ENCODE measurements at regions not wholly inside any gene's neighbourhood (a gene's known extent, or its start where the extent isn't known, plus 50 kb on each side); places are given as distances from the start of the nearest gene placed in this dataset.
"Not testable (repeated sequence)": the region's sequence is repeated elsewhere in the genome, so short reads cannot be mapped to it uniquely, and the experiment has no call there.

GRCh38 chr21:7949882-7950281 is 2571.5 kb upstream of the TPTE start:
- H3K79me1 ChIP-seq (replicated peaks; ENCODE audit: low read length, poor library complexity, severe bottlenecking); H2AK5ac ChIP-seq (ENCODE audit: low read length, severe bottlenecking); H3K23ac ChIP-seq (ENCODE audit: low read length in 2 of 2); H3K27me3 ChIP-seq (ENCODE audit: control insufficient read depth in 1 of 2, insufficient read depth in 1 of 2, low read length in 2 of 2); H2BK120ac ChIP-seq (ENCODE audit: low read depth, low read length); H3K4ac ChIP-seq (ENCODE audit: low read depth in 1 of 2, low read length in 2 of 2); H3K14ac ChIP-seq (ENCODE audit: low read length in 2 of 2); H3K27ac ChIP-seq (ENCODE audit: low read length, poor library complexity, severe bottlenecking); DNase-seq; H3K18ac ChIP-seq (ENCODE audit: low read depth in 1 of 2, low read length in 2 of 2); H3K4me1 ChIP-seq (ENCODE audit: control insufficient read depth, insufficient read depth, low read depth, low read length); H4K8ac ChIP-seq (ENCODE audit: low read length); H2BK12ac ChIP-seq (ENCODE audit: low read length in 2 of 2); H2BK5ac ChIP-seq (ENCODE audit: low read depth, low read length, poor library complexity, severe bottlenecking); H3K4me3 ChIP-seq (ENCODE audit: insufficient read depth in 1 of 2, low read depth in 1 of 2, low read length in 2 of 2); H2AFZ ChIP-seq (ENCODE audit: low read depth, low read length); H3K9ac ChIP-seq (ENCODE audit: low read length); H4K91ac ChIP-seq (ENCODE audit: low read length); H3K36me3 ChIP-seq (ENCODE audit: control insufficient read depth in 1 of 2, insufficient read depth in 2 of 2, low read depth in 1 of 2, low read length in 2 of 2); H2BK15ac ChIP-seq (ENCODE audit: low read depth, poor library complexity, severe bottlenecking); H3K4me2 ChIP-seq (ENCODE audit: low read length, poor library complexity, severe bottlenecking): not testable (repeated sequence)
- peaks cover 98% of the 10 kb centered on the region for H3K9me3 ChIP-seq (ENCODE audit: control insufficient read depth, low read length)
- 49% methylated on average over 6 of the region's 6 CpGs for WGBS

- H3K14ac ChIP-seq (ENCODE audit: low read length in 2 of 2) = no peak overlapping the region
- H3K18ac ChIP-seq (ENCODE audit: low read depth in 1 of 2, low read length in 2 of 2) = no peak overlapping the region
- no peak overlapping the region for H4K91ac ChIP-seq (ENCODE audit: low read length)
- no peak overlapping the region for H2BK15ac ChIP-seq (ENCODE audit: low read depth, poor library complexity, severe bottlenecking)
- H3K36me3 ChIP-seq (ENCODE audit: control insufficient read depth in 1 of 2, insufficient read depth in 2 of 2, low read depth in 1 of 2, low read length in 2 of 2) = no peaks in the 10 kb centered on the region
- no peak overlapping the region for H3K27ac ChIP-seq (ENCODE audit: low read length, poor library complexity, severe bottlenecking)
- no peak overlapping the region for H3K23ac ChIP-seq (ENCODE audit: low read length in 2 of 2)
- no peak overlapping the region for H3K9ac ChIP-seq (ENCODE audit: low read length)
- 64% methylated on average over 14 of the region's 14 CpGs for WGBS
- no peaks in the 10 kb centered on the region for H3K27me3 ChIP-seq (ENCODE audit: control insufficient read depth in 1 of 2, insufficient read depth in 1 of 2, low read length in 2 of 2)
- no peak overlapping the region for H2AK5ac ChIP-seq (ENCODE audit: low read length, severe bottlenecking)
- H2BK12ac ChIP-seq (ENCODE audit: low read length in 2 of 2) = no peak overlapping the region
- H3K4ac ChIP-seq (ENCODE audit: low read depth in 1 of 2, low read length in 2 of 2) = no peak overlapping the region
- no peak overlapping the region for H2BK5ac ChIP-seq (ENCODE audit: low read depth, low read length, poor library complexity, severe bottlenecking)
- DNase-seq = no peak
- H3K4me1 ChIP-seq (ENCODE audit: control insufficient read depth, insufficient read depth, low read depth, low read length) = no peaks in the 10 kb centered on the region
- no peak overlapping the region for H3K4me3 ChIP-seq (ENCODE audit: insufficient read depth in 1 of 2, low read depth in 1 of 2, low read length in 2 of 2)
- H2AFZ ChIP-seq (ENCODE audit: low read depth, low read length) = no peak overlapping the region
- no peak overlapping the region for H4K8ac ChIP-seq (ENCODE audit: low read length)
- no peak overlapping the region for H3K4me2 ChIP-seq (ENCODE audit: low read length, poor library complexity, severe bottlenecking)
- no peaks in the 10 kb centered on the region for H3K79me1 ChIP-seq (replicated peaks; ENCODE audit: low read length, poor library complexity, severe bottlenecking)
- H3K9me3 ChIP-seq (ENCODE audit: control insufficient read depth, low read length) = peaks cover 100% of the 10 kb centered on the region
- no peak overlapping the region for H2BK120ac ChIP-seq (ENCODE audit: low read depth, low read length)
These were observed 2569.4 kb upstream of the TPTE start for GRCh38 chr21:7951854-7952519.

GRCh38 chr21:7952648-7953047 is 2568.7 kb upstream of the TPTE start:
- 65% methylated on average over 12 of the region's 12 CpGs for WGBS
- no peak overlapping the region for H4K91ac ChIP-seq (ENCODE audit: low read length)
- H2BK12ac ChIP-seq (ENCODE audit: low read length in 2 of 2) = no peak overlapping the region
- no peak overlapping the region for H3K4ac ChIP-seq (ENCODE audit: low read depth in 1 of 2, low read length in 2 of 2)
- H3K79me1 ChIP-seq (replicated peaks; ENCODE audit: low read length, poor library complexity, severe bottlenecking) = no peaks in the 10 kb centered on the region
- no peaks in the 10 kb centered on the region for H3K36me3 ChIP-seq (ENCODE audit: control insufficient read depth in 1 of 2, insufficient read depth in 2 of 2, low read depth in 1 of 2, low read length in 2 of 2)
- no peak overlapping the region for H2AFZ ChIP-seq (ENCODE audit: low read depth, low read length)
- no peak for DNase-seq
- H2BK15ac ChIP-seq (ENCODE audit: low read depth, poor library complexity, severe bottlenecking) = no peak overlapping the region
- H3K4me2 ChIP-seq (ENCODE audit: low read length, poor library complexity, severe bottlenecking) = no peak overlapping the region
- H3K18ac ChIP-seq (ENCODE audit: low read depth in 1 of 2, low read length in 2 of 2) = no peak overlapping the region
- no peak overlapping the region for H2AK5ac ChIP-seq (ENCODE audit: low read length, severe bottlenecking)
- H3K23ac ChIP-seq (ENCODE audit: low read length in 2 of 2) = no peak overlapping the region
- H3K27ac ChIP-seq (ENCODE audit: low read length, poor library complexity, severe bottlenecking) = no peak overlapping the region
- H3K4me1 ChIP-seq (ENCODE audit: control insufficient read depth, insufficient read depth, low read depth, low read length) = no peaks in the 10 kb centered on the region
- no peak overlapping the region for H2BK120ac ChIP-seq (ENCODE audit: low read depth, low read length)
- peak overlapping the region in 1 of 2 experiments; percentile 2 for H3K4me3 ChIP-seq (ENCODE audit: insufficient read depth in 1 of 2, low read depth in 1 of 2, low read length in 2 of 2)
- H4K8ac ChIP-seq (ENCODE audit: low read length) = no peak overlapping the region
- no peaks in the 10 kb centered on the region for H3K27me3 ChIP-seq (ENCODE audit: control insufficient read depth in 1 of 2, insufficient read depth in 1 of 2, low read length in 2 of 2)
- no peak overlapping the region for H3K9ac ChIP-seq (ENCODE audit: low read length)
- peaks cover 100% of the 10 kb centered on the region for H3K9me3 ChIP-seq (ENCODE audit: control insufficient read depth, low read length)
- no peak overlapping the region for H2BK5ac ChIP-seq (ENCODE audit: low read depth, low read length, poor library complexity, severe bottlenecking)
- H3K14ac ChIP-seq (ENCODE audit: low read length in 2 of 2) = no peak overlapping the region

- DNase-seq = no peak
- H3K4me3 ChIP-seq (ENCODE audit: insufficient read depth in 1 of 2, low read depth in 1 of 2, low read length in 2 of 2) = peak overlapping the region in 1 of 2 experiments; percentile 2
- H4K91ac ChIP-seq (ENCODE audit: low read length) = no peak overlapping the region
- no peak overlapping the region for H3K9ac ChIP-seq (ENCODE audit: low read length)
- no peak overlapping the region for H2BK120ac ChIP-seq (ENCODE audit: low read depth, low read length)
- no peak overlapping the region for H4K8ac ChIP-seq (ENCODE audit: low read length)
- H3K9me3 ChIP-seq (ENCODE audit: control insufficient read depth, low read length) = peaks cover 100% of the 10 kb centered on the region
- H2BK5ac ChIP-seq (ENCODE audit: low read depth, low read length, poor library complexity, severe bottlenecking) = no peak overlapping the region
- no peak overlapping the region for H2AK5ac ChIP-seq (ENCODE audit: low read length, severe bottlenecking)
- H2BK12ac ChIP-seq (ENCODE audit: low read length in 2 of 2) = no peak overlapping the region
- H3K27me3 ChIP-seq (ENCODE audit: control insufficient read depth in 1 of 2, insufficient read depth in 1 of 2, low read length in 2 of 2) = no peaks in the 10 kb centered on the region
- no peak overlapping the region for H3K27ac ChIP-seq (ENCODE audit: low read length, poor library complexity, severe bottlenecking)
- no peak overlapping the region for H3K14ac ChIP-seq (ENCODE audit: low read length in 2 of 2)
- no peak overlapping the region for H3K4ac ChIP-seq (ENCODE audit: low read depth in 1 of 2, low read length in 2 of 2)
- H2BK15ac ChIP-seq (ENCODE audit: low read depth, poor library complexity, severe bottlenecking) = no peak overlapping the region
- 58% methylated on average over 2 of the region's 2 CpGs for WGBS
- no peaks in the 10 kb centered on the region for H3K36me3 ChIP-seq (ENCODE audit: control insufficient read depth in 1 of 2, insufficient read depth in 2 of 2, low read depth in 1 of 2, low read length in 2 of 2)
- H3K18ac ChIP-seq (ENCODE audit: low read depth in 1 of 2, low read length in 2 of 2) = no peak overlapping the region
- no peak overlapping the region for H3K23ac ChIP-seq (ENCODE audit: low read length in 2 of 2)
- no peaks in the 10 kb centered on the region for H3K4me1 ChIP-seq (ENCODE audit: control insufficient read depth, insufficient read depth, low read depth, low read length)
- H3K79me1 ChIP-seq (replicated peaks; ENCODE audit: low read length, poor library complexity, severe bottlenecking) = no peaks in the 10 kb centered on the region
- no peak overlapping the region for H2AFZ ChIP-seq (ENCODE audit: low read depth, low read length)
- no peak overlapping the region for H3K4me2 ChIP-seq (ENCODE audit: low read length, poor library complexity, severe bottlenecking)
These were observed 2568.3 kb upstream of the TPTE start for GRCh38 chr21:7953058-7953457.

Data from mesenchymal stem cell (in vitro differentiated cells and primary cell).